Calu3 (cell line): ENCODE measurements at regions not wholly inside any gene's neighbourhood (a gene's known extent, or its start where the extent isn't known, plus 50 kb on each side); places are given as distances from the start of the nearest gene placed in this dataset.

ENCODE experiments used
- BruUV-seq: library from RNA; stranded (reverse); fragments of 400-500 nt; replicated peaks from 2 replicates; lab custom pipeline; 2021; lab: Mats Ljungman, UMichigan
- CTCF ChIA-PET: fragments of 300-600 bp; sonication (Branson Sonifier 250); formaldehyde crosslinking; loops from one replicate; lab custom pipeline; 2022; ENCODE audit warnings: antibody characterized with exemption; lab: Charles Lee
- DNase-seq: peaks from one replicate; pipeline ENCODE4 v3.0.0; 2022
- H3K27ac Mint-ChIP-seq: one replicate; pipeline ENCODE4 v1.8.0; 2022; ENCODE audit warnings: mixed read lengths; ENCODE audit not compliant: unreplicated experiment
- H3K27me3 Mint-ChIP-seq: one replicate; pipeline ENCODE4 v1.8.0; 2022; ENCODE audit warnings: mixed read lengths; ENCODE audit not compliant: unreplicated experiment
- H3K36me3 Mint-ChIP-seq: one replicate; pipeline ENCODE4 v1.8.0; 2022; ENCODE audit warnings: mild to moderate bottlenecking, moderate library complexity, mixed read lengths; ENCODE audit not compliant: insufficient read depth, unreplicated experiment
- H3K4me1 Mint-ChIP-seq: one replicate; pipeline ENCODE4 v1.8.0; 2022; ENCODE audit warnings: mild to moderate bottlenecking, low read depth, mixed read lengths; ENCODE audit not compliant: unreplicated experiment
- H3K4me3 Mint-ChIP-seq: one replicate; pipeline ENCODE4 v1.8.0; 2022; ENCODE audit warnings: mild to moderate bottlenecking, low read depth, moderate library complexity, mixed read lengths; ENCODE audit not compliant: unreplicated experiment
- H3K9me3 Mint-ChIP-seq: one replicate; pipeline ENCODE4 v1.8.0; 2022; ENCODE audit warnings: low read depth, mixed read lengths; ENCODE audit not compliant: unreplicated experiment
- intact Hi-C: fragments of 100-400 bp; cut with micrococcal nuclease; formaldehyde crosslinking; loops from one replicate; pipeline ENCODE4 v1.10.0; 2022; ENCODE audit not compliant: unreplicated experiment
- TF ChIP-seq, protein P1 (sequence below): fragments of 200-600 bp; IDR thresholded peaks from one replicate; pipeline ENCODE4 v1.8.0; 2022; ENCODE audit warnings: antibody characterized with exemption; ENCODE audit not compliant: unreplicated experiment

DNA sequence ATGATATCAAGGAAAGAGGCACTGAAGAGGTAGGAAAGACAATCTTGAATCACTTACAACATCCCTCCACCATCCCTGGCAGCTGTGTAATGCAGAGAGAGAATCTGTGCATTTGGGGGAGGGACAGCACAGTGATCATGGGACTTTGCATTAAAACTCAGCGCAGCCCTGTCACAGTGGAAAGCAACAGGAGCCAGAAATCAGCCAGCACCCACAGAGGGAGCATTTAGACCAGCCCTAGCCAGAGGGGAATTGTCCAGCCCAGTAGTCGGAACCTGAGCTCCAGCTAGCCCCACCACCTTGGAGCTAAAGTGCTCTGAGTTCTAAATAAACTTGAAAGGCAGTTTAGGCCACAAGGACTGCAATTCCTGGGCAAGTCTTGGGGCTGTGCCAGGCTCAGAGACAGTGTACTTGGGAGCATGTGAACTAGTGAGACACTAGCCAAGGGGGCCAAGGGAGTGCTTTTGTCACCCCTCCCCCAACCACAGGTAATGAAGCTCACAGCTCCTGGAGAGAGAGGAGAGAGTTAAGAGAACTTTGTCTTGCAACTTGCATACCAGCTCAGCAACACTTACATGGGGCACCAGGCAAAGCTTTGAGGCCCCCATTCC lies 83.9 kb upstream of the FAM241A start:
- CTCF ChIA-PET, result no interaction called here
- Mint-ChIP-seq H3K36me3 (no peaks in the 10 kb centered on the region), H3K4me1 (no peaks in the 10 kb centered on the region), H3K27ac (no peak overlapping the region), H3K9me3 (peaks cover 2% of the 10 kb centered on the region), H3K27me3 (no peaks in the 10 kb centered on the region), H3K4me3 (no peak overlapping the region)
- intact Hi-C loops, result loop anchor here (10.0 kb wide), 2 partner anchors 417 to 463 kb away; no protein-coding TSS in a partner anchor
- DNase-seq, result no peak
- TF ChIP-seq, protein P1, sequence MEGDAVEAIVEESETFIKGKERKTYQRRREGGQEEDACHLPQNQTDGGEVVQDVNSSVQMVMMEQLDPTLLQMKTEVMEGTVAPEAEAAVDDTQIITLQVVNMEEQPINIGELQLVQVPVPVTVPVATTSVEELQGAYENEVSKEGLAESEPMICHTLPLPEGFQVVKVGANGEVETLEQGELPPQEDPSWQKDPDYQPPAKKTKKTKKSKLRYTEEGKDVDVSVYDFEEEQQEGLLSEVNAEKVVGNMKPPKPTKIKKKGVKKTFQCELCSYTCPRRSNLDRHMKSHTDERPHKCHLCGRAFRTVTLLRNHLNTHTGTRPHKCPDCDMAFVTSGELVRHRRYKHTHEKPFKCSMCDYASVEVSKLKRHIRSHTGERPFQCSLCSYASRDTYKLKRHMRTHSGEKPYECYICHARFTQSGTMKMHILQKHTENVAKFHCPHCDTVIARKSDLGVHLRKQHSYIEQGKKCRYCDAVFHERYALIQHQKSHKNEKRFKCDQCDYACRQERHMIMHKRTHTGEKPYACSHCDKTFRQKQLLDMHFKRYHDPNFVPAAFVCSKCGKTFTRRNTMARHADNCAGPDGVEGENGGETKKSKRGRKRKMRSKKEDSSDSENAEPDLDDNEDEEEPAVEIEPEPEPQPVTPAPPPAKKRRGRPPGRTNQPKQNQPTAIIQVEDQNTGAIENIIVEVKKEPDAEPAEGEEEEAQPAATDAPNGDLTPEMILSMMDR, result no peak
- no TSS peak for BruUV-seq

DNA sequence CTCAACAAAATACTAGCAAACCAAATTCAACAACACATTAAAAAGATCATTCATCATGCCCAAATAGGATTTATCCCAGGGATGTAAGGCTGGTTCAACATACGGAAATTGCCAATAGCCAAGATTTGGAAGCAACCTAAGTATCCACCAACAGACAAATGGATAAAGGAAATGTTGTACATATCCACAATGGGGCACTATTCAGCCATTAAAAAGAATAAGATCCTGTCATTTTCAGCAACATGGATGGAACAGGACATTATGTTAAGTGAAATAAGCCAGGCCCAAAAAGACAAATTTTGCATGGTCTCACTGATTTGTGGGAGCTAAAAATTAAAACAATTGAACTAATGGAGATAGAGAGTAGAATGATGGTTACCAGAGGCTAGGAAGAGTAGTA lies 82.0 kb upstream of the FAM241A start:
- no TSS peak for BruUV-seq
- CTCF ChIA-PET, result no interaction called here
- intact Hi-C loops, result loop anchor here (10.0 kb wide), 2 partner anchors 418 to 462 kb away; no protein-coding TSS in a partner anchor

DNA sequence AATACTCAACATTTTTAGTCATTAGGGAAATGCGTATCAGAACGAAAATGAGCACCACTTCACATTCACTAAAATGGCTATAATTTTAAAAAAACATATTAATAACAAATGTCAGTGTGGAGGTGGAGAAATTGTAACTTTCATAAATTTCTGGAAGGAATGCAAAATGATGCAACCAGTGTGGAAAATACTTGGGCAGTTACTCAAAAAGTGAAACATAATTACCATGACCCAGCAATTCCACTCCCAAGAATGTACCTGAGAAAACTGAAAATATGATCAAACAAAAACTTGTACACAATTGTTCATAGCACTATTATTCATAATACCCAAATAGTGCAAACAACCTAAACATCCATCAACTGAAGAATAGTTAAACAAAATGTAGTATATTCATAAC lies 76.1 kb upstream of the FAM241A start:
- CTCF ChIA-PET, result no interaction called here
- Mint-ChIP-seq H3K9me3 (peaks cover 3% of the 10 kb centered on the region), H3K4me3 (no peak overlapping the region), H3K36me3 (no peaks in the 10 kb centered on the region), H3K27me3 (no peaks in the 10 kb centered on the region), H3K27ac (no peak overlapping the region), H3K4me1 (peaks cover 7% of the 10 kb centered on the region)
- TF ChIP-seq, protein P1, result no peak
- DNase-seq, result no peak
- intact Hi-C loops, result loop anchor here (10.0 kb wide), 2 partner anchors 424 to 456 kb away; no protein-coding TSS in a partner anchor
- no TSS peak for BruUV-seq

More for the DNA sequence above, 82.0 kb upstream of the FAM241A start:
- DNase-seq, result no peak
- no peak overlapping the region for H3K4me3 Mint-ChIP-seq
- peaks cover 2% of the 10 kb centered on the region for H3K9me3 Mint-ChIP-seq
- H3K27ac Mint-ChIP-seq, result no peak overlapping the region
- H3K27me3 Mint-ChIP-seq, result no peaks in the 10 kb centered on the region
- no peaks in the 10 kb centered on the region for H3K4me1 Mint-ChIP-seq
- TF ChIP-seq, protein P1, result no peak
- H3K36me3 Mint-ChIP-seq, result no peaks in the 10 kb centered on the region

DNA sequence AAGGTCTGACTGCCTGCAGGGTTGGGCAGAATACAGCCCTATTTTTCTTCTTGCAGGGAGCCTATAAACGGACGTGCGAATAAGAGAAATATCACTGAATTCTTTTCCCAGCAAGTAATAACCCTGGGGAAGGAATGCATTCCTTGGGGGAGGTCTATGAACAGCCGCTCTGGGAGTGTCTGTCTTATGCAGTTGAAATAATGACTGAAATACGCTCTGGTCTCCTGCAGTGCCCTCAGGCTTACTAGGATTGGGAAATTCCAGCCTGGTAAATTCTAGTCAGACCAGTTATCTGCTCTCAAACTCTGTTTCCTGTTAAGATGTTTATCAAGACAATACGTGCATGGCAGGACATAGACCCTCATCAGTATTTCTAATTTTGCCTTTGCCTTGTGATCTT lies 72.1 kb upstream of the FAM241A start:
- no TSS peak for BruUV-seq
- H3K36me3 Mint-ChIP-seq, result no peaks in the 10 kb centered on the region
- H3K4me3 Mint-ChIP-seq, result no peak overlapping the region
- H3K27ac Mint-ChIP-seq, result no peak overlapping the region
- intact Hi-C loops, result no loop called here
- peaks cover 7% of the 10 kb centered on the region for H3K4me1 Mint-ChIP-seq
- TF ChIP-seq, protein P1, result no peak
- CTCF ChIA-PET, result no interaction called here
- DNase-seq, result no peak
- H3K9me3 Mint-ChIP-seq, result peaks cover 3% of the 10 kb centered on the region
- H3K27me3 Mint-ChIP-seq, result no peaks in the 10 kb centered on the region
